GM23248 (cell line): ENCODE measurements at regions not wholly inside any gene's neighbourhood (a gene's known extent, or its start where the extent isn't known, plus 50 kb on each side); places are given as distances from the start of the nearest gene placed in this dataset.

ENCODE experiments used
- DNase-seq: peaks from one replicate; pipeline ENCODE4 v3.0.0-alpha.2; 2015
- H2AFZ ChIP-seq: fragments of 200-600 bp; sonication (generic); 2 replicates; pipeline ENCODE4 v1.6.1; 2016; ENCODE audit warnings: antibody characterized with exemption
- H3F3A ChIP-seq: fragments of 200-600 bp; sonication (generic); 2 replicates; pipeline ENCODE4 v1.6.1; 2016; ENCODE audit warnings: mild to moderate bottlenecking, antibody characterized with exemption, mixed run types; ENCODE audit not compliant: insufficient read depth
- H3K27ac ChIP-seq: fragments of 200-600 bp; sonication (generic); 2 replicates; pipeline ENCODE4 v1.5.1; 2016; ENCODE audit warnings: mild to moderate bottlenecking
- H3K27me3 ChIP-seq: fragments of 200-600 bp; sonication (generic); replicated peaks from 2 replicates; pipeline ENCODE4 v1.6.1; 2016; ENCODE audit warnings: mild to moderate bottlenecking; ENCODE audit not compliant: insufficient read depth
- H3K36me3 ChIP-seq: fragments of 200-600 bp; sonication (generic); 2 replicates; pipeline ENCODE4 v1.6.1; 2016; ENCODE audit warnings: low read depth, mild to moderate bottlenecking
- H3K4me1 ChIP-seq: fragments of 200-600 bp; sonication (generic); 2 replicates; pipeline ENCODE4 v1.6.1; 2016; ENCODE audit warnings: mild to moderate bottlenecking; ENCODE audit not compliant: insufficient read depth
- H3K4me2 ChIP-seq: fragments of 200-600 bp; sonication (generic); one replicate; pipeline ENCODE4 v1.6.1; 2016; ENCODE audit warnings: mild to moderate bottlenecking; ENCODE audit not compliant: unreplicated experiment
- H3K4me3 ChIP-seq: fragments of 200-600 bp; sonication (generic); 2 replicates; pipeline ENCODE4 v1.5.1; 2016; ENCODE audit warnings: mild to moderate bottlenecking
- H3K79me2 ChIP-seq: fragments of 200-600 bp; sonication (generic); 2 replicates; pipeline ENCODE4 v1.6.1; 2016; ENCODE audit warnings: mild to moderate bottlenecking; ENCODE audit not compliant: insufficient read depth
- H3K9ac ChIP-seq: fragments of 200-600 bp; sonication (generic); 2 replicates; pipeline ENCODE4 v1.6.1; 2016; ENCODE audit warnings: mild to moderate bottlenecking
- H3K9me2 ChIP-seq: fragments of 200-600 bp; sonication (generic); 2 replicates; pipeline ENCODE4 v1.6.1; 2016; ENCODE audit warnings: mixed run types, mild to moderate bottlenecking, moderate library complexity; ENCODE audit not compliant: insufficient read depth
- H3K9me3 ChIP-seq: fragments of 200-600 bp; sonication (generic); one replicate; pipeline ENCODE4 v1.6.1; 2017; ENCODE audit warnings: low read depth
- H4K20me1 ChIP-seq: fragments of 200-600 bp; sonication (generic); 2 replicates; pipeline ENCODE4 v1.6.0; 2016; ENCODE audit not compliant: insufficient read depth
- EZH2 ChIP-seq: fragments of 200-600 bp; sonication (generic); IDR thresholded peaks from 2 replicates; pipeline ENCODE4 v1.6.1; 2018; ENCODE audit warnings: antibody characterized with exemption, mild to moderate bottlenecking; ENCODE audit not compliant: insufficient read depth, poor library complexity, severe bottlenecking
- EZH2phosphoT487 ChIP-seq: fragments of 200-600 bp; sonication (generic); IDR thresholded peaks from 2 replicates; pipeline ENCODE4 v1.6.1; 2018; ENCODE audit warnings: antibody characterized with exemption, moderate library complexity, mild to moderate bottlenecking, low read depth; ENCODE audit not compliant: insufficient read depth
- WGBS, 2 experiments: methylation state at CpG; one replicate each; pipeline ENCODE4 v1.1.6; 2015 to 2017; ENCODE audit warnings: low lambda C conversion rate in 2 of 2, low coverage in 1 of 2; ENCODE audit errors: missing lambda C conversion rate in 2 of 2; 5-methylcytosine and 5-hydroxymethylcytosine counted together
- in situ Hi-C: fragments of 300-500 bp; cut with MboI; formaldehyde crosslinking; loops from 2 replicates; pipeline ENCODE4 v1.15.0; 2020

- Histone ChIP-seq H3K79me2 (no peaks in the 10 kb centered on the region), H3K27ac (no peak overlapping the region), H3K4me1 (no peaks in the 10 kb centered on the region), H3K4me2 (no peak overlapping the region), H4K20me1 (no peaks in the 10 kb centered on the region), H3K27me3 (no peaks in the 10 kb centered on the region), H3K9ac (no peak overlapping the region), H3F3A (no peaks in the 10 kb centered on the region), H3K9me2 (no peaks in the 10 kb centered on the region), H3K9me3 (no peaks in the 10 kb centered on the region), H3K4me3 (no peak overlapping the region), H2AFZ (no peak overlapping the region), H3K36me3 (no peaks in the 10 kb centered on the region)
- no peak for DNase-seq
- WGBS, 2 experiments = 0 to 9% methylated on average over 1 of the region's 1 CpG
- in situ Hi-C loops = no loop called here
- TF ChIP-seq EZH2 (no peak), EZH2phosphoT487 (no peak)
Measured at GRCh38 chr5:27392716-27393115, 354.3 kb upstream of the CDH9 start.

DNA sequence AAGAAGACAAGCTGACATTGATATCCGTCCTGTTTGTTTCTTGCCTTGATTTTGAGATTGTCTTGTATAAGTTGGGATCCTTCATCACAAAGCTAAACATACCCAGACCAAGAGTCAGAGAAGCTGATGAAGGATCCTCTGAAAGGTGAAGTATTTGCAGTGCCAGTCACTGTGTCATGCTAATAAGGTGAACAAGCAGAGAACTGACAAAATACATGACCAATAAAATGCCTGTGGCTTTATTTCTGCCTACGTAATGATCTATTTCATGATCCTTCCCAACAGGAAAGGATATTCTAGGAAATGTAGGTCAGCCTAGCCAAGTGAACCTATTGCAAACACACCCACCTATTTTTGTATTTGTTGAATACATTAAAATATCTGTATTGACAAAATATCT is 351.3 kb upstream of the CDH9 start:
- Histone ChIP-seq H3K4me2 (no peak overlapping the region), H3K4me3 (no peak overlapping the region), H3K9ac (no peak overlapping the region), H3K9me3 (no peaks in the 10 kb centered on the region), H3K27me3 (no peaks in the 10 kb centered on the region), H3F3A (no peaks in the 10 kb centered on the region), H2AFZ (no peak overlapping the region), H4K20me1 (no peaks in the 10 kb centered on the region), H3K79me2 (no peaks in the 10 kb centered on the region), H3K36me3 (no peaks in the 10 kb centered on the region), H3K4me1 (no peaks in the 10 kb centered on the region), H3K27ac (no peak overlapping the region), H3K9me2 (no peaks in the 10 kb centered on the region)
- 14 to 15% methylated on average over 2 of the region's 2 CpGs for WGBS, 2 experiments
- no peak for DNase-seq
- no peak for TF ChIP-seq EZH2phosphoT487
- TF ChIP-seq EZH2 = no peak
- in situ Hi-C loops = no loop called here

- in situ Hi-C loops = no loop called here
- WGBS, 2 experiments = 13 to 20% methylated on average over 4 of the region's 4 CpGs
- H3K9me2 ChIP-seq = no peaks in the 10 kb centered on the region
- no peak for DNase-seq
- no peaks in the 10 kb centered on the region for H3K9me3 ChIP-seq
- H2AFZ ChIP-seq = no peak overlapping the region
- H3K27me3 ChIP-seq = no peaks in the 10 kb centered on the region
- no peak overlapping the region for H3K27ac ChIP-seq
- TF ChIP-seq EZH2 (no peak), EZH2phosphoT487 (no peak)
- H3F3A ChIP-seq = no peaks in the 10 kb centered on the region
- no peaks in the 10 kb centered on the region for H4K20me1 ChIP-seq
- no peak overlapping the region for H3K4me3 ChIP-seq
- H3K4me1 ChIP-seq = no peaks in the 10 kb centered on the region
- no peak overlapping the region for H3K9ac ChIP-seq
- H3K4me2 ChIP-seq = no peak overlapping the region
- H3K36me3 ChIP-seq = no peaks in the 10 kb centered on the region
- H3K79me2 ChIP-seq = no peaks in the 10 kb centered on the region
Measured at GRCh38 chr5:27388755-27389154, 350.4 kb upstream of the CDH9 start.

DNA sequence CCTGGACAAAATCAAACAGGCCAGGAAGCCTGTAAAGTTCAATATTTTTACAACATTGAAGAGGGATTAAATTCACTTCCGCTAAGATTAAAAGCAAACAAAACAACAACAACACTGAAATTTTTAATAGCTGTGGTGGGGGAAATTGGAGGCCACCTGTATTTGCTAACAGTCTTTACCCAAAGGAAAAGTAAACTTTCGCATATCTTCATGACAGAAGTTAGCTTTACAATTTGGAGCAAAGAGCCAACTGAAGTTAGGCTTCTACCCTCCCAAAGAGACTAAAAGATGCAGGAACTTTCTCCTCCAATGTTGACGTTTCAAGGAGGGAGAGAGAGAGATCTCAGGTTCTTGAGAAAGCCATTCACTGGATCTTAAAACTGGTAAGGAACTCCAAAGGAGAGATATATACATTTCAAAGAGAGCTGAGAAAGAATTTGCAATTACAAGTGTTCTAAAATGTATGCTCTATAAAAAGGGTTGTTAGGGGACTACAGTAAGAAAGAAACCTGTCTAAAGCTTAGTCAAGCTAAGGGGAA is 349.2 kb upstream of the CDH9 start:
- Histone ChIP-seq H3K4me3 (no peak overlapping the region), H3K27me3 (no peaks in the 10 kb centered on the region), H3K4me1 (no peaks in the 10 kb centered on the region), H3K27ac (no peak overlapping the region), H3K79me2 (no peaks in the 10 kb centered on the region), H3K9ac (no peak overlapping the region), H3F3A (no peaks in the 10 kb centered on the region), H3K36me3 (no peaks in the 10 kb centered on the region), H3K9me2 (no peaks in the 10 kb centered on the region), H2AFZ (no peak overlapping the region), H3K9me3 (no peaks in the 10 kb centered on the region), H4K20me1 (no peaks in the 10 kb centered on the region), H3K4me2 (no peak overlapping the region)
- TF ChIP-seq EZH2 (no peak), EZH2phosphoT487 (no peak)
- in situ Hi-C loops = no loop called here
- WGBS, 2 experiments = 25 to 32% methylated on average over 3 of the region's 3 CpGs
- DNase-seq = no peak

- in situ Hi-C loops = no loop called here
- no peaks in the 10 kb centered on the region for H3K4me1 ChIP-seq
- WGBS, 2 experiments = 5 to 9% methylated on average over 1 of the region's 1 CpG
Measured at GRCh38 chr5:27381686-27382085, 343.3 kb upstream of the CDH9 start.

More at GRCh38 chr5:27381686-27382085, 343.3 kb upstream of the CDH9 start:
- TF ChIP-seq EZH2 (no peak), EZH2phosphoT487 (no peak)
- H3K9me2 ChIP-seq = no peaks in the 10 kb centered on the region
- H3K27me3 ChIP-seq = no peaks in the 10 kb centered on the region
- no peak overlapping the region for H3K4me3 ChIP-seq
- H2AFZ ChIP-seq = no peak overlapping the region
- H3K27ac ChIP-seq = no peak overlapping the region
- H3K79me2 ChIP-seq = no peaks in the 10 kb centered on the region
- no peaks in the 10 kb centered on the region for H3F3A ChIP-seq
- no peak overlapping the region for H3K9ac ChIP-seq
- no peak for DNase-seq
- H4K20me1 ChIP-seq = no peaks in the 10 kb centered on the region
- H3K4me2 ChIP-seq = no peak overlapping the region
- no peaks in the 10 kb centered on the region for H3K36me3 ChIP-seq
- H3K9me3 ChIP-seq = no peaks in the 10 kb centered on the region
